ENCODE measurements at regions not wholly inside any gene's neighbourhood (a gene's known extent, or its start where the extent isn't known, plus 50 kb on each side); places are given as distances from the start of the nearest gene placed in this dataset.

- TF ChIP-seq ISL1 (CRISPR knock-in tag; IDR thresholded peaks at IDR 0.05) (no peak), ZFP3 (CRISPR knock-in tag; IDR thresholded peaks at IDR 0.05) (no peak), OSR1 (CRISPR knock-in tag; IDR thresholded peaks at IDR 0.05) (no peak), ARNTL (CRISPR knock-in tag; IDR thresholded peaks at IDR 0.05; ENCODE audit: borderline replicate concordance, low read depth) (no peak), TSHZ2 (CRISPR knock-in tag; IDR thresholded peaks at IDR 0.05) (no peak), GLIS3 (CRISPR knock-in tag; IDR thresholded peaks at IDR 0.05) (no peak), BACH2 (CRISPR knock-in tag; IDR thresholded peaks at IDR 0.05; ENCODE audit: borderline replicate concordance) (no peak), CREB5 (CRISPR knock-in tag; IDR thresholded peaks at IDR 0.05; ENCODE audit: low read depth) (no peak), POU6F1 (CRISPR knock-in tag; IDR thresholded peaks at IDR 0.05; ENCODE audit: borderline replicate concordance, low read depth) (no peak), PATZ1 (CRISPR knock-in tag; IDR thresholded peaks at IDR 0.05; ENCODE audit: borderline replicate concordance) (no peak), ZFP30 (CRISPR knock-in tag; IDR thresholded peaks at IDR 0.05) (no peak), ZNF565 (CRISPR knock-in tag; conservative IDR thresholded peaks at IDR 0.05; ENCODE audit: low read depth) (no peak), CSDC2 (CRISPR knock-in tag; IDR thresholded peaks at IDR 0.05) (no peak)
Measured at GRCh38 chr11:129573161-129573560, 197.5 kb downstream of the BARX2 start.
